ENCODE measurements at regions not wholly inside any gene's neighbourhood (a gene's known extent, or its start where the extent isn't known, plus 50 kb on each side); places are given as distances from the start of the nearest gene placed in this dataset.

- Histone ChIP-seq H3K27me3 (ENCODE audit: low read depth, low read length) (no peaks in the 10 kb centered on the region), H3K4me3 (ENCODE audit: low read length) (no peak overlapping the region), H3K4me1 (ENCODE audit: low read length) (peaks cover 11% of the 10 kb centered on the region), H3K9ac (ENCODE audit: low read length) (no peak overlapping the region), H3K4me2 (ENCODE audit: low read length) (no peak overlapping the region), H3K9me3 (ENCODE audit: insufficient read depth, low read length) (no peaks in the 10 kb centered on the region), H3K27ac (ENCODE audit: low read length) (no peak overlapping the region), H4K20me1 (ENCODE audit: insufficient read depth, low read length) (no peaks in the 10 kb centered on the region), H3K36me3 (replicated peaks; ENCODE audit: low read depth, low read length) (no peaks in the 10 kb centered on the region), H3K79me2 (ENCODE audit: low read length) (no peaks in the 10 kb centered on the region), H2AFZ (ENCODE audit: low read depth, low read length) (no peak overlapping the region)
- TF ChIP-seq CTCF (IDR thresholded peaks at IDR 0.05; ENCODE audit: low read depth, low read length) (no peak), EZH2phosphoT487 (IDR thresholded peaks at IDR 0.05; ENCODE audit: low read depth) (no peak)
These were observed 199.7 kb upstream of the RAB6C start for GRCh38 chr2:129779783-129780182.

- no peak overlapping the region for H3K4me2 ChIP-seq (ENCODE audit: low read length)
- H3K27ac ChIP-seq (ENCODE audit: low read length) = no peak overlapping the region
- no peak overlapping the region for H3K9ac ChIP-seq (ENCODE audit: low read length)
- H2AFZ ChIP-seq (ENCODE audit: low read depth, low read length) = no peak overlapping the region
- TF ChIP-seq CTCF (IDR thresholded peaks at IDR 0.05; ENCODE audit: low read depth, low read length) (no peak), EZH2phosphoT487 (IDR thresholded peaks at IDR 0.05; ENCODE audit: low read depth) (no peak)
- H3K79me2 ChIP-seq (ENCODE audit: low read length) = no peaks in the 10 kb centered on the region
- H3K36me3 ChIP-seq (replicated peaks; ENCODE audit: low read depth, low read length) = no peaks in the 10 kb centered on the region
- no peaks in the 10 kb centered on the region for H4K20me1 ChIP-seq (ENCODE audit: insufficient read depth, low read length)
- H3K4me3 ChIP-seq (ENCODE audit: low read length) = no peak overlapping the region
- H3K27me3 ChIP-seq (ENCODE audit: low read depth, low read length) = no peaks in the 10 kb centered on the region
- no peaks in the 10 kb centered on the region for H3K9me3 ChIP-seq (ENCODE audit: insufficient read depth, low read length)
- H3K4me1 ChIP-seq (ENCODE audit: low read length) = peaks cover 11% of the 10 kb centered on the region
These were observed 198.9 kb upstream of the RAB6C start for GRCh38 chr2:129780316-129781270.

- Histone ChIP-seq H4K20me1 (ENCODE audit: insufficient read depth, low read length) (no peaks in the 10 kb centered on the region), H2AFZ (ENCODE audit: low read depth, low read length) (no peak overlapping the region), H3K27ac (ENCODE audit: low read length) (no peak overlapping the region), H3K4me1 (ENCODE audit: low read length) (peaks cover 11% of the 10 kb centered on the region), H3K27me3 (ENCODE audit: low read depth, low read length) (no peaks in the 10 kb centered on the region), H3K4me3 (ENCODE audit: low read length) (no peak overlapping the region), H3K79me2 (ENCODE audit: low read length) (no peaks in the 10 kb centered on the region), H3K4me2 (ENCODE audit: low read length) (peak overlapping the region; percentile 26; the same call in 1 of the 2 replicates), H3K36me3 (replicated peaks; ENCODE audit: low read depth, low read length) (no peaks in the 10 kb centered on the region), H3K9me3 (ENCODE audit: insufficient read depth, low read length) (no peaks in the 10 kb centered on the region), H3K9ac (ENCODE audit: low read length) (no peak overlapping the region)
- TF ChIP-seq CTCF (IDR thresholded peaks at IDR 0.05; ENCODE audit: low read depth, low read length) (no peak), EZH2phosphoT487 (IDR thresholded peaks at IDR 0.05; ENCODE audit: low read depth) (no peak)
These were observed 197.5 kb upstream of the RAB6C start for GRCh38 chr2:129781749-129782632.

- no peaks in the 10 kb centered on the region for H3K9me3 ChIP-seq (ENCODE audit: insufficient read depth, low read length)
- TF ChIP-seq EZH2phosphoT487 (IDR thresholded peaks at IDR 0.05; ENCODE audit: low read depth) = no peak
- no peak for TF ChIP-seq CTCF (IDR thresholded peaks at IDR 0.05; ENCODE audit: low read depth, low read length)
- no peaks in the 10 kb centered on the region for H3K79me2 ChIP-seq (ENCODE audit: low read length)
- peak overlapping the region; percentile 26; the same call in 1 of the 2 replicates for H3K4me2 ChIP-seq (ENCODE audit: low read length)
- no peaks in the 10 kb centered on the region for H4K20me1 ChIP-seq (ENCODE audit: insufficient read depth, low read length)
- H2AFZ ChIP-seq (ENCODE audit: low read depth, low read length) = no peak overlapping the region
- H3K27ac ChIP-seq (ENCODE audit: low read length) = no peak overlapping the region
- no peaks in the 10 kb centered on the region for H3K27me3 ChIP-seq (ENCODE audit: low read depth, low read length)
- H3K36me3 ChIP-seq (replicated peaks; ENCODE audit: low read depth, low read length) = no peaks in the 10 kb centered on the region
- peaks cover 11% of the 10 kb centered on the region for H3K4me1 ChIP-seq (ENCODE audit: low read length)
- H3K9ac ChIP-seq (ENCODE audit: low read length) = no peak overlapping the region
- no peak overlapping the region for H3K4me3 ChIP-seq (ENCODE audit: low read length)
These were observed 196.9 kb upstream of the RAB6C start for GRCh38 chr2:129782633-129782990.
